ENCODE measurements at regions not wholly inside any gene's neighbourhood (a gene's known extent, or its start where the extent isn't known, plus 50 kb on each side); places are given as distances from the start of the nearest gene placed in this dataset.

- H3K9me3 ChIP-seq (ENCODE audit: control insufficient read depth, insufficient read depth, low read length), result no peaks in the 10 kb centered on the region
- H3K9ac ChIP-seq (ENCODE audit: low read depth, low read length), result no peak overlapping the region
- H3K4me3 ChIP-seq (ENCODE audit: low read depth, low read length), result no peak overlapping the region
- no peaks in the 10 kb centered on the region for H3K27me3 ChIP-seq (ENCODE audit: control insufficient read depth, insufficient read depth, low read length)
- no peaks in the 10 kb centered on the region for H3K36me3 ChIP-seq (ENCODE audit: control insufficient read depth, insufficient read depth, low read length)
- H3K4me1 ChIP-seq (ENCODE audit: control insufficient read depth, insufficient read depth, low read length), result no peaks in the 10 kb centered on the region
These were observed 271.3 kb upstream of the DMRT1 start for GRCh38 chr9:570187-570586.

- Histone ChIP-seq H3K9ac (ENCODE audit: low read depth, low read length) (no peak overlapping the region), H3K9me3 (ENCODE audit: control insufficient read depth, insufficient read depth, low read length) (no peaks in the 10 kb centered on the region), H3K4me1 (ENCODE audit: control insufficient read depth, insufficient read depth, low read length) (no peaks in the 10 kb centered on the region), H3K27me3 (ENCODE audit: control insufficient read depth, insufficient read depth, low read length) (no peaks in the 10 kb centered on the region), H3K4me3 (ENCODE audit: low read depth, low read length) (no peak overlapping the region), H3K36me3 (ENCODE audit: control insufficient read depth, insufficient read depth, low read length) (no peaks in the 10 kb centered on the region)
These were observed 270.4 kb upstream of the DMRT1 start for GRCh38 chr9:571066-571465.

- Histone ChIP-seq H3K9me3 (ENCODE audit: control insufficient read depth, insufficient read depth, low read length) (no peaks in the 10 kb centered on the region), H3K36me3 (ENCODE audit: control insufficient read depth, insufficient read depth, low read length) (no peaks in the 10 kb centered on the region), H3K4me3 (ENCODE audit: low read depth, low read length) (no peak overlapping the region), H3K4me1 (ENCODE audit: control insufficient read depth, insufficient read depth, low read length) (no peaks in the 10 kb centered on the region), H3K9ac (ENCODE audit: low read depth, low read length) (no peak overlapping the region), H3K27me3 (ENCODE audit: control insufficient read depth, insufficient read depth, low read length) (no peaks in the 10 kb centered on the region)
These were observed 269.8 kb upstream of the DMRT1 start for GRCh38 chr9:571741-572140.

- H3K9me3 ChIP-seq (ENCODE audit: control insufficient read depth, insufficient read depth, low read length), result no peaks in the 10 kb centered on the region
- H3K9ac ChIP-seq (ENCODE audit: low read depth, low read length), result peak overlapping the region; percentile 16
- no peak overlapping the region for H3K4me3 ChIP-seq (ENCODE audit: low read depth, low read length)
- H3K4me1 ChIP-seq (ENCODE audit: control insufficient read depth, insufficient read depth, low read length), result no peaks in the 10 kb centered on the region
- H3K36me3 ChIP-seq (ENCODE audit: control insufficient read depth, insufficient read depth, low read length), result no peaks in the 10 kb centered on the region
- no peaks in the 10 kb centered on the region for H3K27me3 ChIP-seq (ENCODE audit: control insufficient read depth, insufficient read depth, low read length)
These were observed 267.6 kb upstream of the DMRT1 start for GRCh38 chr9:573691-574410.

- no peak overlapping the region for H3K4me3 ChIP-seq (ENCODE audit: low read depth, low read length)
- no peak overlapping the region for H3K9ac ChIP-seq (ENCODE audit: low read depth, low read length)
- H3K4me1 ChIP-seq (ENCODE audit: control insufficient read depth, insufficient read depth, low read length), result no peaks in the 10 kb centered on the region
- H3K27me3 ChIP-seq (ENCODE audit: control insufficient read depth, insufficient read depth, low read length), result no peaks in the 10 kb centered on the region
- H3K36me3 ChIP-seq (ENCODE audit: control insufficient read depth, insufficient read depth, low read length), result no peaks in the 10 kb centered on the region
- H3K9me3 ChIP-seq (ENCODE audit: control insufficient read depth, insufficient read depth, low read length), result peaks cover 5% of the 10 kb centered on the region
These were observed 266.4 kb upstream of the DMRT1 start for GRCh38 chr9:575139-575538.

DNA sequence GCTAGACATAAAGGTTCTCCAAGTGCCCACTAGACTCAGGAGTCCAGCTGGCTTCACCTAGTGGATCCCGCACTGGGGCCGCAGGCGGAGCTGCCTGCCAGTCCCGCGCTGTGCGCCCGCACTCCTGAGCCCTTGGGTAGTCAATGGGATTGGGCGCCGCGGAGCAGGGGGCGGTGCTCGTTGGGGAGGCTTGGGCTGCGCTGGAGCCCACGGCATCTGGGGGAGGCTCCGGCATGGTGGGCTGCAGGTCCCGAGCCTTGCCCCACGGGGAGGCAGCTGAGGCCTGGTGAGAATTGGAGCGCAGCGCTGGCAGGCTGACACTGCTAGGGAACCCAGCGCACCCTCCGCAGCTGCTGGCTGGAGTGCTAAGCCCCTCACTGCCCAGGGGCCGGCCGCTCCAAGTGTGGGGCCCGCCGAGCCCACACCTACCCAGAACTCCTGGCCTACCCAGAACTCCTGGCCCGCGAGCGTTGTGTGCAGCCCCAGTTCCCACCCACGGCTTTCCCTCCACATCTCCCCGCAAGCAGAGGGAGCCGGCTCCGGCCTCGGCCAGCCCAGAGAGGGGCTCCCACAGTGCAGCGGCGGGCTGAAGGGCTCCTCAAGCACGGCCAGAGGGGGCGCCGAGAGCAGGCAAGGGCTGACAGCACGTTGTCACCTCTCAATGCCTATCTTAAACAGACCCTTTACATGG is 260.7 kb upstream of the DMRT1 start:
- Histone ChIP-seq H3K9ac (ENCODE audit: low read depth, low read length) (no peak overlapping the region), H3K4me3 (ENCODE audit: low read depth, low read length) (no peak overlapping the region), H3K36me3 (ENCODE audit: control insufficient read depth, insufficient read depth, low read length) (no peaks in the 10 kb centered on the region), H3K9me3 (ENCODE audit: control insufficient read depth, insufficient read depth, low read length) (peaks cover 13% of the 10 kb centered on the region), H3K27me3 (ENCODE audit: control insufficient read depth, insufficient read depth, low read length) (no peaks in the 10 kb centered on the region), H3K4me1 (ENCODE audit: control insufficient read depth, insufficient read depth, low read length) (no peaks in the 10 kb centered on the region)

DNA sequence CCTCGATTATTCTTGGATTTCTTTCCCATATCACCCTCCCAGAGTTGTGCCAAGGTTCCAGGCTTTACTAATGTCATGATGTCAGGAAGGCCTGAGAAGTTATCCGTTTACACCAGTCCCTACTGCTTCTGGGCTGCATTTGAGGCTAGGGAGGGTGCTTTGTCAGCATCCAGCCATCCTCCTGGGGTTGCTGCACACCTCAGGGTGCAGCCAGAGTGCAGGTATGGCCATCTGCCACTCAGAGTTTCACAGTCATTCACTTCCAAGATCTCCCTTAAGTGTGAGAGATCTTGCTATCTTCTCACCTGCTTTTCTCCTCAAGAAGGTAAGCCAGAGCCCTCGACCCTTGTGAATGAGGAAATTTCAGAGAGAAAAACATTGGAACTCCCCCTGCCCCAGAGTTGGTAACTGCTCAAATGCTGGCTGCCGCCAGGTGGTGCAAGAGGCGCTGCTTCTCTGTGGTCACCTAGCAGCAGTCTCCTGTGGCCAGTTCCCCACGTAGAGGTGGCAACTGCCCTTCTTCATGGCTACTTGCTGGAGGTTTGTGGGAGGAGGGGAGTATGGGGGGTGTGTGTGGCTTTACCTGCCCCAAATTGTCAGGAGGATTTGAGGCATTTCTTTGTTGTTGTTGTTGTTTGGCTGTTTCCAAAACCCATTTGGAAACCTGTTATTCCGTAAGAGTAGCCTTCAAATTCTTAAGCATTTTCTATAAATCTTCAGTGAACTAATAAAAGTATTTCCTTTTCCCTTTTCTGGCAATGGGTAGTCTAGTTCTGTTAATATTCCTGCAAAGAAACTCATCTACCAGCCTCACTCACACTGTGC is 259.6 kb upstream of the DMRT1 start:
- Histone ChIP-seq H3K4me1 (ENCODE audit: control insufficient read depth, insufficient read depth, low read length) (no peaks in the 10 kb centered on the region), H3K9me3 (ENCODE audit: control insufficient read depth, insufficient read depth, low read length) (peaks cover 13% of the 10 kb centered on the region), H3K9ac (ENCODE audit: low read depth, low read length) (no peak overlapping the region), H3K4me3 (ENCODE audit: low read depth, low read length) (no peak overlapping the region), H3K36me3 (ENCODE audit: control insufficient read depth, insufficient read depth, low read length) (no peaks in the 10 kb centered on the region), H3K27me3 (ENCODE audit: control insufficient read depth, insufficient read depth, low read length) (no peaks in the 10 kb centered on the region)

- no peak overlapping the region for H3K4me3 ChIP-seq (ENCODE audit: low read depth, low read length)
- H3K9ac ChIP-seq (ENCODE audit: low read depth, low read length), result no peak overlapping the region
- peaks cover 13% of the 10 kb centered on the region for H3K9me3 ChIP-seq (ENCODE audit: control insufficient read depth, insufficient read depth, low read length)
- H3K4me1 ChIP-seq (ENCODE audit: control insufficient read depth, insufficient read depth, low read length), result no peaks in the 10 kb centered on the region
- no peaks in the 10 kb centered on the region for H3K36me3 ChIP-seq (ENCODE audit: control insufficient read depth, insufficient read depth, low read length)
- no peaks in the 10 kb centered on the region for H3K27me3 ChIP-seq (ENCODE audit: control insufficient read depth, insufficient read depth, low read length)
These were observed 258.7 kb upstream of the DMRT1 start for GRCh38 chr9:582775-583174.

DNA sequence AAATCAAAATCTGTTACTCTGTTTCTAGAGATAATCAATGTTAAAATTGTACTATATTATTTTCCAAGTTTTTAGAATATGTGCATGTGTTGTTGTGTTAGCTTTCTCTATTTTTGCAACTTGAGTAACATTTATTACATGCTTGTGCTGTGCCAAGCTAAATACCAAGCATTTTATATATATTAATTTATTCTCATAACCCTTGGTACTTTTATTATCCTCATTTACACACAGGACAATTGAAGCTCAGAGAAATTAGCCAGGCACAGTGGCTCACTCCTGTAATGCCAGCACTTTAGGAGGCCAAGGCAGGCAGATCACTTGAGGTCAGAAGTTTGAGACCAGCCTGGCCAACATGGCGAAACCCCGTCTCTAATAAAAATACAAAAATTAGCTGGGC is 254.0 kb upstream of the DMRT1 start:
- H3K27me3 ChIP-seq (ENCODE audit: control insufficient read depth, insufficient read depth, low read length), result no peaks in the 10 kb centered on the region
- no peaks in the 10 kb centered on the region for H3K36me3 ChIP-seq (ENCODE audit: control insufficient read depth, insufficient read depth, low read length)
- H3K4me1 ChIP-seq (ENCODE audit: control insufficient read depth, insufficient read depth, low read length), result no peaks in the 10 kb centered on the region
- no peaks in the 10 kb centered on the region for H3K9me3 ChIP-seq (ENCODE audit: control insufficient read depth, insufficient read depth, low read length)
- H3K4me3 ChIP-seq (ENCODE audit: low read depth, low read length), result no peak overlapping the region
- no peak overlapping the region for H3K9ac ChIP-seq (ENCODE audit: low read depth, low read length)

DNA sequence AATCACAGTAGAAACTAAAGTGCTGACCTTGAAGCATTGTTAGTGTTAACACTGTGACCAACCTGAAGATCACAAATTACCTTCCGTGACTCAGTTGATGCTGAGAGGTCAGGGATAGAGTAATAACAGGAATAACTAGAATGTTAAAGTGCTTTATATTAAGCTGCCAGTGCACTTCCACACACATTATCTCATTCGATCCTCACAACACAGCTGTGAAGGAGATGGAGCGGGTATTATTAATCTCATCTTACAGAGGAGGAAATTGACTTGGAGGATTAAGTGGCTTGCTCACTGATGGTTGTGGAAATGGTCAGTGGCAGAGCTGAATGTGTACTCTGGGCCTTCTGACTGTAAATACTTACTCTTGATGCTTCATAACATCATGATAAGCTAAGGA is 252.5 kb upstream of the DMRT1 start:
- Histone ChIP-seq H3K36me3 (ENCODE audit: control insufficient read depth, insufficient read depth, low read length) (no peaks in the 10 kb centered on the region), H3K4me1 (ENCODE audit: control insufficient read depth, insufficient read depth, low read length) (no peaks in the 10 kb centered on the region), H3K4me3 (ENCODE audit: low read depth, low read length) (no peak overlapping the region), H3K27me3 (ENCODE audit: control insufficient read depth, insufficient read depth, low read length) (no peaks in the 10 kb centered on the region), H3K9ac (ENCODE audit: low read depth, low read length) (no peak overlapping the region), H3K9me3 (ENCODE audit: control insufficient read depth, insufficient read depth, low read length) (no peaks in the 10 kb centered on the region)

DNA sequence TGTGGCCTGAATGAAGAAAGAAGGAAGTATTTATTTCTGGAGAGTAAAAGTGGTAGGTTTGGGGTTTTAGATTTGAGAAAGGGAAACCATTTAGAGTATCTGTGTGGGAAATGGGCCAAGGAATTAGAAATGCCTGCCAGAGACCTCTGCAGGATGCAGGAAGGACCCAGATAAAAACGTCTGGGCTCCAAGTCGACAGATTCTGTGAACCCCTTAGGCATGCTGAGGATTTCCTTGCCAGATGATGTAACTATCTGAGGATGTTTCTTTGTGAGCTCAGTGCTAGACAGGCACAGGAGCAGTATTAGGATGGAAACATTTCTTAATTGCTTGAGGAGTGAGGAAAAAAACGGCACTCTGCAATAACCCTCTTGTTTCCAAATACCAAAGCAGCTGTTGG is 251.8 kb upstream of the DMRT1 start:
- no peak overlapping the region for H3K4me3 ChIP-seq (ENCODE audit: low read depth, low read length)
- no peak overlapping the region for H3K9ac ChIP-seq (ENCODE audit: low read depth, low read length)
- no peaks in the 10 kb centered on the region for H3K9me3 ChIP-seq (ENCODE audit: control insufficient read depth, insufficient read depth, low read length)
- no peaks in the 10 kb centered on the region for H3K27me3 ChIP-seq (ENCODE audit: control insufficient read depth, insufficient read depth, low read length)
- H3K36me3 ChIP-seq (ENCODE audit: control insufficient read depth, insufficient read depth, low read length), result no peaks in the 10 kb centered on the region
- no peaks in the 10 kb centered on the region for H3K4me1 ChIP-seq (ENCODE audit: control insufficient read depth, insufficient read depth, low read length)

- no peaks in the 10 kb centered on the region for H3K27me3 ChIP-seq (ENCODE audit: control insufficient read depth, insufficient read depth, low read length)
- no peaks in the 10 kb centered on the region for H3K4me1 ChIP-seq (ENCODE audit: control insufficient read depth, insufficient read depth, low read length)
- no peak overlapping the region for H3K9ac ChIP-seq (ENCODE audit: low read depth, low read length)
- no peak overlapping the region for H3K4me3 ChIP-seq (ENCODE audit: low read depth, low read length)
- H3K9me3 ChIP-seq (ENCODE audit: control insufficient read depth, insufficient read depth, low read length), result no peaks in the 10 kb centered on the region
- no peaks in the 10 kb centered on the region for H3K36me3 ChIP-seq (ENCODE audit: control insufficient read depth, insufficient read depth, low read length)
These were observed 250.2 kb upstream of the DMRT1 start for GRCh38 chr9:591292-591691.
